SHP77 treated with DMSO at 0.1 percent for 48 hours (cell line): ENCODE measurements at regions not wholly inside any gene's neighbourhood (a gene's known extent, or its start where the extent isn't known, plus 50 kb on each side); places are given as distances from the start of the nearest gene placed in this dataset.
"Not testable (repeated sequence)": the region's sequence is repeated elsewhere in the genome, so short reads cannot be mapped to it uniquely, and the experiment has no call there.

Experiments used
- DNase-seq: peaks from one replicate; lab custom pipeline; 2025; lab: John Stamatoyannopoulos, UW

DNA sequence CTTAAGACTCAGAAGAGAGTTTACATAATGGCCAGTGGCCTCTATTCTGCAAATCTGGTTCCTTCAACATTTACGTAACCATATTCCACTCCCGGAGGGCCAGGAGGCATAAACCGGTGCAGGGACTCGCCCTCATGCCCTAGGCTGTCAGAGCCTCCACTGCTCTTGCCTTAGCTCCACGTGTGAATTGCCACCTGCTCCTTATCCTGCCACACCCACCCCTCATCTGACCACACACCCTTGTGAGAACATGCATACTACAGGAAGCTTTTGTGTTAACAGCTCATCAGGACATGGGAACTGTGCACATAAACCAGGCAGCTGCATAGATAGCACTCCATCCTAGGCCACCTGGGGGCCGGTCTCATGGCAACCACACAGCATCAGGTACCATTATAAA lies 146.7 kb upstream of the PFKP start:
- DNase-seq, result no peak

DNA sequence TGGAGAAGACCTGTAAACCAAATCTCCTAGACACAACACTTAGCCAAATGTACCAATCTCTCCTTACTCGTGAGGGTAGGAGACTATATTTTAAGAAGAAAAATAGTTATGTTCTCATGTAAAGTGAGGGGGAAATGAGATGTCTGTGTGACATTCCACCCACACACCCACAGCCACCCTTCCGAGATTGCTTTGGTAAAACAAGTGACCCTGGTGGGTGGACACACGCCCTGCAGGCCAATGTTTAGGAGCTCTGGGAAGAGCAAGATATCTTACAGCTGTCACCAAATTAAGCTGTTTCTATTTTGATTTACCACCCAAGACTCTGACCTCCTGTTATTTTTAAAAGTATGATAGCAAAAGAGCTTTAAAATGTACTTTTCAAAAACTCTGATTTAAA lies 147.2 kb upstream of the PFKP start:
- DNase-seq, result no peak

DNA sequence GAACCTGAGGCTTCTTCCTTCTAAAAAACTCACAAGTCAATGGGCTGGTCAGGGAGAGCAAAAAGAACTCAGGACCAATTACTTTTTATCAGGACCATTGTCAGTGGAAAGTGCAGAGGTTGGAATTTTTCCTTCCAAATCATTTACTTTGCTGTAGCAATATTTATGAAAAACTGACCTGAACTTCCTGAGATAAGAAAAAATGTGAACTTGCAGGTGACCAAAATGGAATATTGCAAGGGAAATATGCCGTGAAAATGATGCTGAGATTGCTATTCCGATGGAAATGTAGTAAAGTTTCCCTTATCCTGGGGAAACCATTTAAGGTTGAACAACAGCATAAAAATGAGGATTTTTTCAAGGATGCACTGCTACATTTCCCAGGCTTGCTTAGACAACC lies 148.3 kb upstream of the PFKP start:
- DNase-seq, result no peak

DNA sequence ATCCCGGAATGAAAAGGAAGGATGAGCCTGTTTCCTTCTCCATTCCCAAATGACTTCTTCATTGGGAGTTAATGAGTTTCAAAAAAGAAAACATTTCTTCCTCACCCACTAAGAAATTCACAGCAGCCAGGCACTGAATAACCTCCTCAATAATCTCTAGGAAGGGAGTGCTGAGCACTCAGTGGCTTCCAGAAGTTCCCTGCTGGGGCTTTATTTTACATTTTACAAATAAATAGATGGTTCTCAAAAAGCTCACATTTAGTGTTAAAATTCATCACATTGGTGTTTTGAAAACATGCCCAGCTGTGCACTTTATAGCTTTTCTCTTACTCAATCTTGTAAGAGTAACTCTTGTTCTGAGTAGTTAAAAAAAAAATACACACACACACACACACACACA lies 148.9 kb upstream of the PFKP start:
- no peak for DNase-seq

DNA sequence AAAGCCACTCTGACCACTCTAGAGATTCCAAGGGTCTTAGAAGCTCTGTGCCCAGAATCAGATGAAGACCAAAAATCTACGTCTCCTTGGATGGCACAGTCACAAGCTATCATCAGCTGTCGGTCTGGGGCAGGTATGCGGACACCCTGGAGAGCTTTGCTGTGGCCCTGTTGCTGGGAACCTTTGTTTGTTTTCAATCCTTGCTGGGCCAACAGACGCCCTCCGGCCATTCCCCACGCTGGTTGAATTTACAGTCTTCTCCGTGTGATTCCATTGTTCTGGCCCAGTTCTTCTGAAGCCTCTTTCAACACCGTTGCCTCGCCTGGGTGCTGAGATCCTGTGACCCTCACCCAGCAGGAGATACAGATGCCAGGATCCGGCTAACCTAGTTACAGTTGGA lies 149.4 kb upstream of the PFKP start:
- DNase-seq, result no peak

DNA sequence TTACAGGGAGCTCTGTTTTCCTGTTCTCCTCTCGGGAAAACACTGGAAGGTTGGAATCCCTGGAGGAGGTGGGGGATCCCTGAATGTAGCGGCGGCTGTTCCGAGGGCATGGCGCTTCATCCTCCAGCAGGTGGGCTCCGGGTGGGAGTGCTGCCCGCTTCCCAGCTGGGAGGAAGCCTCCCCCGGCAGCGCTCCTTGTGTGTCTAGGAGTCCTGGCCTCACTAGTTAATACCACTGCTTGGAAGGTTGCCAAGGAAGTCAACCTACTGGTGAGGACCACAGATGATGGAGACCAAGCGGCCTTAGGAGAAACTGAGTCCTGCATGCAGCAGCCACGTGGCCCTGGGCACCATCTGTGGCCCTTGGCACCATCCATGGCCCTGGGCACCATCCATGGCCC lies 151.9 kb upstream of the PFKP start:
- DNase-seq, result no peak

DNA sequence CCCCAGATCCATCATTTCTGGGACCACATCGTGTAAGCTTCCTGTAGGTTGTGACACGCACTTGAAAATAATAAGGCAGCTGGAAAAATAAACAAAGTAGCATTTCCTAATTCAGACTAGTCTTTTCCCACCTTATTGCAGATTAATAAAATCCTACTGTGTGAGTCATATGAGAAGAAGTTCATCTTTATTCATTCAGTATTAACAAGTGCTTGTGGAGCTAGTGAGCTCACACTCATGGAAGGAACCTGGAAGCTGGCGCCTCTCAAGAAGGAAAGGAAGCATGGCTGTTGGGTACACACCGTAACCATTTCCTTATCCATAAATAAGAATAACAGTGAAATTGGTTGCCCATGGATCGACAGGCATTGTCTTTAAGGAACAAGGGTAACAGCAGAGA lies 152.6 kb upstream of the PFKP start:
- no peak for DNase-seq

DNA sequence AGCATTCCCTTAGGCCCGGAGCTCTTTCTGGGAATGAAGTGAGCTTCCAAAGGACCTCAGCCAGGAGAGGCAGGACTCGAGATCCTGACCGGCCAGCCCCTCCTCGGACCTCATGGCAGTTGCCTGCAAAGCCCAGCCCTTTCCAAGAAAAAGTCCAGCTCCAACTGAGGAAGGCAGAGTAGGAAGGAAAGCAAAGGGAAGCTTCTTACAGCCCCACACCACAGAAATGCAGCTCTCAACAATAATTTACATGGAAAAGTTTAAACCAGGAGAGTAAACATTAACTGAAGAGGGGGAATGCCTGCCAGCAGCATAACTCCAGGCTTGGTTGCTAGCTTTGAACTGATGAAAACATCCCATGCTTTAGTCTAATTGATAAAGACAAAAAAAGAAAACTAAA lies 153.9 kb upstream of the PFKP start:
- DNase-seq, result no peak

DNA sequence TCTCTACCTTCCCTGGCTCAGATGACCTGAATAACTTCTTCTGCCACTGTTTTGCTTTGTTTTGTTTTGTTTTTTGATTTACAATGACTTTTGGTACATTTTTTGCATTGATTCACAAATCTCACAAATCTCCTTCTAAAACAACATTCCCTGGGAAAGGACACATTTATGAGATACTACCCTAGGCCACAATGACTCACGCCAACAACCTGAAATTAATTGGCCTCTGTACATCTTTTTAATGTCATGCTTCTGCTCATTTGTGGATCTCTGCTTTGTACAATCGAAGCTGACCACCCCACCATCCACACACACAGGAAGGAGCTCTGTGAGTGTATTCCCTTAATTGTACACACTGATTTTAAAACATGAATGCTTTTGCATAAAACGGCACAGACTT lies 156.7 kb upstream of the PFKP start:
- no peak for DNase-seq

DNA sequence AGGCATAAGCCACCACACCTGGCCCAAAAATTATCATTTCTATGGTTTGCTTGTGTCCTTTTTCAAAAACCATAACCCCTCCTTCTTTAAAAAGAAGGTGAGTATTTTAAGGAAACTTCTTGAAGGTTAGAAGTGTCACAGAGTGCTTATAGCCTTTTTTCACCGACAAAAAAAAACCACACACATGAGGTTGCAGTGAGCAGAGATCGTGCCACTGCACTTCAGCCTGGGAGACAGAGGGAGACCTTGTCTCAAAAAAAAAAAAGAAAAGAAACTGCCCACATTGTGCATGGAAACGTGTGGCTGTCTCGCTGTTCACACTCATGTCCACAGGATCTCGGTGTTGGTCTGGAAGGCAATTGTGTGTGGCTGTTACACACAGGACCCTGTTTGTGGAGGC lies 157.4 kb upstream of the PFKP start:
- DNase-seq, result no peak

DNA sequence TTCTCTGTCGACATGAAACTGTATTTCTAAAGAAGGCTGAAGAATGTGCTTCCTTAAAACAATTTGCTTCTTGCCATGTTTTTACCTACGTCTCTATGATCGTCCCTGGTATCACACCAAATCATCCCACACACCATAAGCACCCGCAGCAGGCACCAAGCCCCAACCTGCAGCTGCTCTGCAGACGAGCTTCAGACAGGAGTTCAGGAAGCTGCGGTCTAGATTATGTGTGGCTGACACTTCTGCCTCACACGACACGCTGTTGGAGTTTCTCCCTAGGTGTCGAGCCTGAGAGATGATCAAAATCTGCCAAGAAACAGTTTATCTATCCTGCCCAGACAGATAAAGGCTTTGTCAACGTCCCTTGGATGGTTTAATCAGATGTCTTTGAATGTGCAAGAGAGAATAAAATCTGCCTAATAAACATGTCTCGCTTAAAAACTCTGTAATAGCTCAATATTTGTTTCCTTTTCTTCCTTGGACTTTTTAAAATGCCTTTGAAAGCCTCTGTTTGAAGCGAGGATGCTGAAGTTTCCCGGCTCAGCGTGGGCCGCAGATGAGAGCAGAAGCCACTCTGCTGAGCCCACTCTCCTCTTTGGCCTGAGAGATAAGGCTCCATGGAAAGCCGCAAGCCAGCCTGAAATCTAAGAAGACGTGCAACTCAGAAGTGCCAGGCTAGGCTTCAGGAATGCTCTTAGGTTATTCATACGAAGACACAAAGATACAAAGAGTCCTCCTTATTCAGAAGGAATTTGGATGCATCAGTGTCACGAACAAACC lies 158.3 kb upstream of the PFKP start:
- DNase-seq, result no peak

DNA sequence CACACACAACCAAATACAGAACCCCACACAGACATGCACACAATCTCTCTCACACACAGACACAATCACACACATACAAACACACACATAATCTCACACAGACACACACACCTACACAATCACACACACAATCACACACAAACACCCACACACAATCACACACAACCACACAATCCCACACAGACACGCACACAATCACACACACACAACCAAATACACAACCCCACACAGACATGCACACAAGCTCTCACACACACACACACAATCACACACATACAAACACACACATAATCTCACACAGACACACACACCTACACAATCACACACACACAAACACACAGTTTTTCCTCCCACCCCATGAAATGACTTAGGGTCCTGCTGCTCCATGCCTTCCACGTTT lies 160.4 kb upstream of the PFKP start:
- no peak for DNase-seq

DNA sequence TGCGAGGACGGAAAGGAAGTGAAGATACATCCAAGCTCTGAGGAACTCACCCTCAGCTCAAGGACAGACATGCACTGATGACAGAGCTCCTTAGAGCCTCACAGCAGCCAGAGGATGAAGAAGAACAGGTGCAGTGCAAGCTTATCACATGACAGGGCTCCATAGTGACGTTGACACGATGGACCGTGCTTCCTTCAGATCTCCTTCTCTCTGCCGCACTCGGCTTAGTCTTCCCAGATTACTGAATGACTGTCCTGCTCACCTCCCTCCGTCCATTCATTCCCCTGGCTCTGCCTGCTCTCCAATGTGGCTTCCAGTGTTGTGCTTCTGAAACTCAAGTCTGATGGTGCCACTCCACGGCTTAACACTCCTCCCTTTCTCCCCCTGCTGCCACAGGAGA lies 161.5 kb upstream of the PFKP start:
- no peak for DNase-seq

DNA sequence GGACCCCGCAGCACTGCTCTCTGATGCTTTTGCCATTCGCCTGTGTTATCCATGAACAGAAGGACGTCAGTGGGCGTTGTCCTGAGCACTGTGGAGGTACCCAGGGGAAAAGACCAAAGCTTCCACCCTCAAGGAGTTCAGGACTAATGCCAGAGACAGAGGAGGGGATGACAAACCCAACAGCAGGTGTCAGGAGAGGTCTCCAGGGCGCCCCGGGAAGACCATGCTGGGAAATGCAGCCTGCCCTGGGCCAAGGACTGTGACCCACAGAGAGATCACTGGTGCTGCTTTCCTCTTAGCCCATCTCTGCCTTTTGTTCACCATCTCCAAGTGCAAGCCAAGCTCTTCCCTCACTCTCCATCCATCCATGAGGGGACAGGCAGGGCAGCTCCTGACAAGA lies 166.8 kb upstream of the PFKP start:
- no peak for DNase-seq

DNA sequence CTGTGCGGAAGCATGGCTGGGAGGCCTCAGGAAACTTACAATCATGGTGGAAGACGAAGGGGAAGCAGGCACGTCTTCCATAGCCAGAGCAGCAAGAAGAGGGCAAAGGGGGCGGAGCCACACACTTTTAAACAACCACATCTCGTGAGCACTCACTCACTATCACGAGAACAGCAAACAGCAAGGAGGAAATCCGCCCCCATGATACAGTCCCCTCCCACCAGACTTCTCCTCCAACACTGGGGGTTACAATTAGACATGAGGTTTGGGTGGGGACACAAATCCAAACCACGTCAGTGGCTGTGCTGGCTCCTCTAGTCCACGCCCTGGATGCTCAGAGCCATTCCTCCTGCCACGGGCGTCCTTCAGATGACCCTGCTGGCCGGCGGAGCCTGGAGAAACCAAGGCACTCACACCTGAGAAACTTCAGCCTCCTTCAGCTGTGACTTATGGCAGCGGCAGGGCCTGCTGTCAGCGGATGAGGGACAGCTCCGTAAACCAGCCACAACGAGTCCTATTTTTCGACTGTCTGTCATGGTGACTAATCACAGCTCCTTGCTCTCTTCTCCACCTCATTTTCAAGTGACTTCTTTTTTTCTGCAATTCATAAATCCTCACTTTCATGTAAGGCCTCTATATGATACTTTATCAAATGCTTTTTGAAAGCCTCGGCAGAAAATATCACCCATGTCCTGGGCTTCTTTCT lies 167.9 kb upstream of the PFKP start:
- DNase-seq, result no peak

DNA sequence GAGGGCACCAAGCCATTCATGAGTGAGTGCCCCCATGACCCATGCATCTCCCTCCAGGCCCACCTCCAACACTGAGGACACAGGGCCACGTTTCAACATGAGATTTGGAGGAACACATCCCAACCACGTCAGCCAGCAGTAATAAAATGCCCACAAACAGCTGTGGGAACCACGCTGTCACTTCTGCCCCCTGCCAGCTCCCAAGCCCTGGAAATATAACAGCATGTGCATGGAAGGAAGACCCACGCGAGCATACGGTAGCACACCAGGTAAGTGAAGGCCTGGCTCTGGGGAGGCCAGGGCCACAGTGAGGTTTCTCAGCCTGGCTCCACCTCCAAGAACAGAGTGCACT lies 168.9 kb upstream of the PFKP start:
- DNase-seq, result no peak

DNA sequence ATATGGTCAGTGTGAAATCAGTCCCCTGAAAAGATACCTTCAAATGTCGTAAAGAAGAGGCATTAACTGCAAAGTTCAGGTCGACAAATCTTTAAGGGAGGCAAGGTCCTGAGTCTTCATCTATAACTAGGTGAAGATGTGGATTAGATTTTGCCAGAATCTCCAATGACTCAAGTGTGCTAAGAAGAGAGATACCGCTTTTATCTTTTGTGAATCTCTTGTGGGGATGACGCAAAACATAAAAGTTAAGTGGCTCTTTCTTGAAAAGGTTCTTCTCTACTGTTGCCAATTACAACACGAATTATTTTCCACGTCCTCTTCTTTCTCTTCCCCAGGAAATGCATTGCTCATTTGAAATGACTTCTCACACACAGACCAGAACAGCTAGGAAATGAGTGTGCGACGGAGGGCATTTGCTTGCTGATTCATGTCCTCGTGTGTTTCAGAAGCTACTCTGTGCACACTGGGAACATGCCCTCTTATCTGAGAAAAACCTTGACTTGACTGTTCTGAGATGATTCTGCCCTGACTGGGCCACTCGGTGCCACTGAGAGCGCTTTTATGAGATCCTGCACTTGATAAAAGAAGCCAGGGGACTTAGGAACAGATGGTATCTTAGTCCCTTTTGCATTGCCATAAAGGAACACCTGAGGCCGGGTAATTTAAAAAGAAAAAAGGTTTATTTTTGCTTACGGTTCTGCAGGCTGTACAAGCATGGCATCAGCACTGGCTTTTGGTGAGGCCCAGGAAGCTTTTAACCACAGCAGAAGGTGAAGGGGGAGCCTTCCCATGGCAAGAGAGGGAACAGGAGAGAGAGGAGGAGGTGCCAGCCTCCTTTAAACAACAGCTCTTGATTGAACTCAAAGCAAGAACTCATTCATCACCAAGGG lies 169.5 kb upstream of the PFKP start:
- no peak for DNase-seq

DNA sequence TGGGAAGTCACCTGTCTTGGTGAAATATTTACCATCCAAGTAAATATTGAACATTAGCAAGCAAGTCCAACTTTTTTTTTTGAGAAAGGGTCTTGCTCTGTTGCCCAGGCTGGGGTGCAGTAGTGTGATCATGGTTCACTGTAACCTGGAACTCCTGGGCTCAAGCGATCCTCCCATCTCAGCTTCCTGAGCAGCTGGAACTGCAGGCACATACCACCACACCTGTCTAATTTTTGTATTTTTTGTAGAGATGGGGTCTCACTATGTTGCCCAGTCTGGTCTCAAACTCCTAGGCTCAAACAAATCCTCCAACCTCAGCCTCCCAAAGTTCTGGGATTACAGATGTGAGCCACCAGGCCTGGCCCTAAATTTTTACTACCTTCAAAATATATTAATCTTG lies 171.0 kb upstream of the PFKP start:
- not testable (repeated sequence) for DNase-seq

DNA sequence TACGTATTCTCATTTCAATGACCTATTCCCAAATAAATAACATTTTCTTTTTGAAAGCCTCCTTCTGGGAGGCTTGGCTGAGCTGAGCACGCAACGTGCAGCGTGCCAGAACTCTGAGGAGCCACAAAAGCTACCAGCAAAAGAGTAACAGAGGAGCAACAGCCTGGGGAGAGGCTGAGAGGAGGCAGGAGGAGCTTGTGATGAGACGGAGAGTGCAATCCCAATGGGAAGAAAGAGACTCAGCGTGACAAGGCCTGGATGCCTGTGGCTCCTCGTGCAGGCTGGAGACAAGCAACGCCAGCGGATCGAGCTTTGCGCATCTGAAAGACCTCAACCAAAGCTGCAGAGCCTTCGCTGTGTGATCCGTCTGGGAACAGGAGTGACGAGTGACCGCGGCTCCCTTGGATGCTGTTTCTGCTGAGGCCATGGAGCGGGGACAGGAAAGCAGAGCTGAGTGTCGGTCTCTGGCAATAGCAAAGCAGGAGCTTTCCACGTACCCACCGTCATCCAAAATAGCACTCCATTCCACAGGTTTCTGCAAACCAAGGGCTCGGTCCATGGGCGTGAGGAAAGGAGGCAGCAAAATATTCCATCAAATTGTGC lies 171.7 kb upstream of the PFKP start:
- DNase-seq, result no peak

DNA sequence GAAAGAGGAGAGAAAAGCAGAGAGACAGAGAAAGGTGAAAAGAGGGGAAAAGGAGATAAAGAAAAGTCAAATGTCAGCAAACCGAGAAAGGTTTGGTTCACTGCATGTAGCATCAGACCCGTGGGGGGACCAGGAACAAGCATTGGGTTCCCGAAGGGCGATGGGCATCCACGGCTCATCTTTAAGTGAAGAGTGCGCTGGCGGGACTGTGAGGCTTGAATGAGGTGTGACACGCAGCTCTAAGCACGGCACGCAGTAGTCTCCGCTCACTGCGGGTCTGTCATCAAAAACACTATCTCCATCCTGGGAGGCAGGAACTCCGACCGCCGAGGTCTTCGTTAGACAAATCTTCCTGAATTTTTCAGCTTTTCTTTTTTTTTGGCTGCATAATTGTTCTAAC lies 173.4 kb upstream of the PFKP start:
- no peak for DNase-seq

DNA sequence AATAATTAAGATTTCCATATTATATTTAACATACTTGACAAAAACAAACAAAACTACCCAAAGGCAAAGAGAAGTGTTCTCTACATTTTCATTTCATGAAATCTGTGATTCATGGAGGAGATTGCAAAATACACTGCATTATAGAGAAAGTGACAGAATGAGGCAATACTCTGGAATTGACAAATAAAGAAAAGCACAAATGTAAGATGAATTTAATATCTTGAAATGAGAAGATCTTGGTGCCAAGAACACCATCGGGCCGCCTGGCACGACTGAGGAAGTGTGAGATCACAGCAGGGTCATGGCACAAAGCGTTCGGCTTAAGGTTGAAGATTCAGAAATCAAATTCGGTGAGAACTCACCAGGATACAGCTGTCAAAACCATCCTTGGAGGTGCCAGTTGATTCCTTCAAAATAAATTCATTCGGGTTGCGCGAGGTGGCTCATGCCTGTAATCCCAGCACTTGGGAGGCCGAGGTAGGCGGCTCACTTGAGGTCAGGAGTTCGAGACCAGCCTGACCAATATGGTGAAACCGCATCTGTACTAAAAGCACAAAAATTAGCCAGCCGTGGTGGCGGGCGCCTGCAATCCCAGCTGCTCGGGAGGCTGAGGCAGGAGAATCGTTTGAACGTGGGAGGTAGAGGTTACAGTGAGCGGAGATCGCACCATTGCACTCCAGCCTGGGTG lies 174.0 kb upstream of the PFKP start:
- DNase-seq, result no peak

DNA sequence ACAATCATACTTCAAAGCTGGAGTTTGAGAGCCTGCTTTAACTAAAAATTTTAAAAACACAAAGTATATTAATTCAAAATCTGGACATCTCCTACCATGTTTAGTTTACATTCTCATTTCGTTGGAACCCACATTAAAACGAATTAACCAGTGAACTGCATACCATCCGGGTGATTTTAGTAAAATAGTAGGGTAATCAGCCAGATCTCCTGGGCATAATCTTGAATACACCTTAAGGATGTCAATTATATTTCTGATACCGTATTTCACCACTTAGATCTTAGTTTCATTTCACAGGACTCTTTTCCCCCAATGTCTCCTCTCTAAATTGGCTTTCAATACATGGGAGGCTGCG lies 175.6 kb upstream of the PFKP start:
- no peak for DNase-seq
